RWPE1 (cell line): ENCODE measurements at regions not wholly inside any gene's neighbourhood (a gene's known extent, or its start where the extent isn't known, plus 50 kb on each side); places are given as distances from the start of the nearest gene placed in this dataset.
A peak's percentile ranks its signal among the peaks of the same experiment; 100 is the strongest.
"Not testable (repeated sequence)": the region's sequence is repeated elsewhere in the genome, so short reads cannot be mapped to it uniquely, and the experiment has no call there.

Experiments
- CTCF ChIA-PET: fragments of 350-600 bp; sonication (Branson Sonifier 250); formaldehyde crosslinking; extraction: SDS; loops from one replicate; lab custom pipeline; 2021; lab: Yijun Ruan, JAX
- POLR2A ChIA-PET: fragments of 400-600 bp; formaldehyde crosslinking; extraction: SDS; loops from one replicate; lab custom pipeline; 2020; ENCODE audit warnings: antibody characterized with exemption; ENCODE audit not compliant: low non-redundant PET; lab: Yijun Ruan, JAX
- DNase-seq: peaks from one replicate; pipeline ENCODE4 v3.0.0; 2012; ENCODE audit warnings: low spot score
- H3K27ac ChIP-seq: fragments of 450-650 bp; 2 replicates; pipeline ENCODE4 v1.5.1; 2017
- TF ChIP-seq, protein P1 (sequence below): fragments of 450-650 bp; conservative IDR thresholded peaks from 2 replicates; pipeline ENCODE4 v1.5.1; 2017; ENCODE audit warnings: low read depth, mild to moderate bottlenecking

DNA sequence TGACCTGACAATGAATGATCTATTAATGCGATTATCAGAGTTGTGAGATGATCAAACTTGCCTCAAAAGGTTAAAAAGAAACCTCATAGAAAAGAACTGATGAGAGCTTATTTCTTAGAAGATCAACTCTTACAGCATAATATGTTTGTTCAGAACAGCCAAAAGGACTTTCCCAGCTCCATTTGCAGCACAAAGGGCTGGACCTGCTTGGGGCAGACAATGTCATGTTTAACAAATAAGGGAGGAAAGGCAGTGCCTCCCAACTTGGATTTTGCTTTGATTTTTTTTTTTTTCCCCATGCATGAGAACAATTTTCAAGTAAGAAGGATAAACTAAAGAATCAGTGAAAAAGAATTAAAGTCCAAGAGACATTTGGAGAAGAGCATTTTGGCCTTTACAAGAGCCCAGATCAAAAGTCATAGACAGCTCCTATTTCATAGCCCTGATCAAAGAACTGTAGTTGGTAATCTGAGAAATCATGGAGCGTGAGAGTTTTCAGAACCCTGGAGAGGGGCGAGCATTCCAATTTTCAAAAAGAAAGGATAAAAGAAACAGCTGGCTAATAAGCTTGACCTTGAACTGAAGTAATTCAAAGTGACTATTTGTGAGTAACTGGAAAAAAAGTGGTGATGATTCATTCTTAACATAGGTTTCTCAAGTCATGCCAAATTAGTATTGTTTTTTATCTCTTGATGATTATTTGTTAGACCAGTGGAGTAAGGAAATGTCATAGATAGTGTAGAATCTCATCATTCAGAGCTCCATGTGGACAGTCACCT lies 136.0 kb upstream of the CFAP20DC start:
- no peak overlapping the region for H3K27ac ChIP-seq
- CTCF ChIA-PET, result interaction anchor here (0.5 kb wide), 1 partner anchor 428 kb away, joined by 3 read pairs; no protein-coding TSS in a partner anchor
- POLR2A ChIA-PET, result no interaction called here
- DNase-seq, result peak; percentile 1
- TF ChIP-seq, protein P1, sequence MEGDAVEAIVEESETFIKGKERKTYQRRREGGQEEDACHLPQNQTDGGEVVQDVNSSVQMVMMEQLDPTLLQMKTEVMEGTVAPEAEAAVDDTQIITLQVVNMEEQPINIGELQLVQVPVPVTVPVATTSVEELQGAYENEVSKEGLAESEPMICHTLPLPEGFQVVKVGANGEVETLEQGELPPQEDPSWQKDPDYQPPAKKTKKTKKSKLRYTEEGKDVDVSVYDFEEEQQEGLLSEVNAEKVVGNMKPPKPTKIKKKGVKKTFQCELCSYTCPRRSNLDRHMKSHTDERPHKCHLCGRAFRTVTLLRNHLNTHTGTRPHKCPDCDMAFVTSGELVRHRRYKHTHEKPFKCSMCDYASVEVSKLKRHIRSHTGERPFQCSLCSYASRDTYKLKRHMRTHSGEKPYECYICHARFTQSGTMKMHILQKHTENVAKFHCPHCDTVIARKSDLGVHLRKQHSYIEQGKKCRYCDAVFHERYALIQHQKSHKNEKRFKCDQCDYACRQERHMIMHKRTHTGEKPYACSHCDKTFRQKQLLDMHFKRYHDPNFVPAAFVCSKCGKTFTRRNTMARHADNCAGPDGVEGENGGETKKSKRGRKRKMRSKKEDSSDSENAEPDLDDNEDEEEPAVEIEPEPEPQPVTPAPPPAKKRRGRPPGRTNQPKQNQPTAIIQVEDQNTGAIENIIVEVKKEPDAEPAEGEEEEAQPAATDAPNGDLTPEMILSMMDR, result no peak

DNA sequence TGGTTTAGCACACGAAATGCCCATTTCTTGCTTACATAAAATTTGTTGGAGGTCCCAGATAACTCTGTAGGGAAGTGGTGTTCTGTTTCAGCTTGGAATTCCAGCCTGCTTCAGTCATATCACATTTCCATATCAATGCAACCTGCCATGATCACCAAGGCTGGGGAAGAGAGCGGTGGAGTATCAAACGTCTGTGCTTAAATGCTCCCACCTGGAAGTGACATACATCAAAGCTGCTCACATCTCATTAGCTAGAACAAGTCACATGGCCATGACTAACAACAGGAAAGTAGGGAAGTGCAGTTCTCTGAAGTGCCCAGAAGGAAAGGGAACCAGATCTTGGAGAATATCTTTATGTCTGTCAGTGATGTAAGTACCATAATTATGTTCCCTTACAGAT lies 130.2 kb upstream of the CFAP20DC start:
- ChIA-PET CTCF (interaction anchor here (0.6 kb wide), 1 partner anchor 95 kb away, joined by 3 read pairs; no protein-coding TSS in a partner anchor), POLR2A (no interaction called here)
- TF ChIP-seq, protein P1, result no peak
- no peak for DNase-seq
- H3K27ac ChIP-seq, result no peak overlapping the region

DNA sequence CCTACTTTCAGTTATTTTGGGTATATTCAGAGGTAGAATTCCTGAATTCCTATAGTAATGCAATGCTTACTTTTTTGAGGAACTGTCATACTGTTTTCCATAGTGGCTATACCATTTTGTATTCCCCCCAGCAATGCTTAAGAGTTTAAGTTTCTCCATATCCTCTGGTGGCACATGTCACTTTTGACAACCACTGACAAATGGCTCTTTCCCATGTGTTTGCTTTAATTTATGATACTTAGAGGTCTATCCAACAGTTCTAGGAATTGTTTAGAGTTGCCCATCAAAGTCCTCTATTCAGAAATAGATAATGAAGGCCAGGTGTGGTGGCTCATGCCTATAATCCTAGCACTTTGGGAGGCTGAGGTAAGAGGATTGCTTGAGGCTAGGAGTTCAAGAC lies 128.9 kb upstream of the CFAP20DC start:
- DNase-seq, result no peak
- no peak overlapping the region for H3K27ac ChIP-seq
- CTCF ChIA-PET, result no interaction called here
- TF ChIP-seq, protein P1, result no peak
- POLR2A ChIA-PET, result no interaction called here

DNA sequence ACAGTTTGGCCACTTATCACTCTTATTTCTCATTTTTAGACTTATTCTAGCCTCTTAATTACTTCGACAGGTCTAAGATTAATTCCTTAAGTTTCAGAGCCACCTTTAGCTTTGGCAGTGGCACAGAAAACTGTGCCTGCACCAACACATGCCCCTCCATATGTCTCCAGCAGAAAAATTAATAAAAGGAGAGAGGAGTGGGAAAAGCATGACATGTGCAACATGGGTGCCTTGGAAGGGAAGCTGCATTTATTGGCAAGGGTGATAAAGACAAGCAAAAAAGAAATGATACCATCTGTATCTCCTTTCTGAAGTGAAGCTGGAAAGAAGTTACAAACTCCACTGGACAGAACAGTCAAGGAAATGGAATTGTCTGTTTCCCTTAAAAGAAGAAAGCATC lies 121.7 kb upstream of the CFAP20DC start:
- DNase-seq, result no peak
- CTCF ChIA-PET, result no interaction called here
- no peak overlapping the region for H3K27ac ChIP-seq
- TF ChIP-seq, protein P1, result no peak
- POLR2A ChIA-PET, result no interaction called here

DNA sequence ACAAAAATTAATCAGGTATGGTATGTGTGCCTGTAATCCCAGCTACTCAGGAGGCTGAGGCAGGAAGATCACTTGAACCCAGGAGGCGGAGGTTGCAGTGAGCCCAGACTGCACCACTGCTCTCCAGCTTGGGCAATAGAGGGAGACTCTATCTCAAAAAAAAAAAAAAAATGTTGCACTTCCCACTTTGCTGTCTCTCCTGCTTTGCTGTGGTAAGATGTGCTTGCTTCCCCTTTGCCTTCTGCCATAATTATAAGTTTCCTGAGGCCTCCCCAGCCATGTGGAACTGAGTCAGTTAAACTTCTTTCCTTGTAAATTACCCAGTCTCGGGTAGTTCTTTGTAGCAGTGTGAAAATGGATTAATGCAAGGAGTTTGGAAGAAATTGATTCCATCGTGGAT lies 120.3 kb upstream of the CFAP20DC start:
- POLR2A ChIA-PET, result not testable (repeated sequence)
- CTCF ChIA-PET, result interaction anchor here (0.7 kb wide), 1 partner anchor 103 kb away, joined by 4 read pairs; no protein-coding TSS in a partner anchor

DNA sequence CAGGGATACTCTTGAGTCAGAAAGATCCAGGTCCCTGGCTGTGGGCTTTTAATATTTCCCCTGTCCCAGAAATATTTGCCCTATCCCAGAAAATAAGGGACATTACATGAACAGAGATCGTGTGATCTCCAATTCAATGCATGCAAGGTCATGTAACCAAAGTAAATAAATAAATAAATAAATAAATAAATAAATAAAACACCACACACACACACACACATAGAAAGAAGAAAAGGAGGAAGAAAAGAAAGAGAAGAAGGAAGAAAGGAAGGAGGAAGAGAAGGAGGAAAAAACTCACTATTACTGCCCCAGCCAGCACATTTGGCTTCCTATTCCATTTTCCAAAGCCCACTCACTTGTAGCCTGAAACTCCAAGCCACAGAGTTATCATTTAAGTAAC lies 117.9 kb upstream of the CFAP20DC start:
- no peak overlapping the region for H3K27ac ChIP-seq
- CTCF ChIA-PET, result no interaction called here
- TF ChIP-seq, protein P1, result no peak
- POLR2A ChIA-PET, result no interaction called here
- DNase-seq, result no peak

More for the DNA sequence above, 120.3 kb upstream of the CFAP20DC start:
- not testable (repeated sequence) for DNase-seq, H3K27ac ChIP-seq

DNA sequence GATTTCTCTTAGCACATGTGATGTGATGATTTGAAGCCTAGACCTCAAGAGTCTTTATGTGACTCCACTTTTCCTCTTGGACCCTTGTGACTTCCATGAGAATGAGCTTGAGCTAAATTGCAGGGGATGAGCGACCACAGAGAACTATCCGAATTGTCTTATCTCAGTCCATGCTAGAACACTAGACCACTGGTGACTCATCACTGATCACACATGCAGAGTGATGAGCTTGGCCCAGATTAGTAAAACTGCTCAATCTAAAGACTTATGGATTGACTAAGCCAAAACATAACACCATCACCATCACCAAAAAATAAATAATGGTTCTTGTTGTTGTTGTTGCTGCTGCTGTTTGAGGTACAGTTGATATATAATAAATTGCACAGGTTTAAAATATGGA lies 114.1 kb upstream of the CFAP20DC start:
- ChIA-PET CTCF (no interaction called here), POLR2A (no interaction called here)
- no peak for DNase-seq
- TF ChIP-seq, protein P1, result no peak
- no peak overlapping the region for H3K27ac ChIP-seq
